ENCODE measurements at regions not wholly inside any gene's neighbourhood (a gene's known extent, or its start where the extent isn't known, plus 50 kb on each side); places are given as distances from the start of the nearest gene placed in this dataset.

DNA sequence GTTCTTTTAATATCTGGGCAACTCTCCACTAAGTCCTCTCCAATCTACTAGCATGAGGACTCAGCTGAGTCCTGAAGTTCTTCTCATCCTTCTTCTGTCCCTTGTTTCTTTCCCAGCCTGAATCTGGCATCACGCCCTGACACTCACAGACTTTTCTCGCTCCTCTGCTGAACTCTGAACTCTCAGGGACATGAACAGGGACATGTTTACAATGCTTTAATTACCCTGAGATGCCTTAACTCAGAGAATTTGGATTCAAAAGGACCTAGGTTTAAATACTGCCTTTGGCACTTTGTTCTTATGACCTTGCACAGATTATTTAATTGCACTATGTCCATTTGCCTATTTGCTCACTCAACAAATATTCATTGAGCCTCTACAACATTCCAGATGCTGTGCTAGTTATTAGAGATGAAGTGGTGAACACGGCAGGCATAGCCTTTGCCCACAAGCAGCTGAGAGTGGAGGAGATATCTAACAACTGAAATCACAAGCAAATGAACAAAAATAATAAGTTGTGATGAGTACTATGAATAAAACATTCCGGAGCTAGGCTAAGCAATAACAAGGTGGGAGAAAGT lies 106.0 kb downstream of the ADRB2 start:
- no peak for TF ChIP-seq KLF16 (IDR thresholded peaks at IDR 0.05)
- no peak for TF ChIP-seq EP300 (IDR thresholded peaks at IDR 0.05; ENCODE audit: low read length)
- TF ChIP-seq THAP12 (CRISPR knock-in tag; IDR thresholded peaks at IDR 0.05): no peak
- TF ChIP-seq CBX3 (IDR thresholded peaks at IDR 0.05; ENCODE audit: borderline replicate concordance in 1 of 2, low read length in 2 of 2): no peak
- TF ChIP-seq MAFK (IDR thresholded peaks at IDR 0.05; ENCODE audit: low read length): no peak
- TF ChIP-seq RNF2 (IDR thresholded peaks at IDR 0.05): no peak
- TF ChIP-seq STAT5B (CRISPR knock-in tag; IDR thresholded peaks at IDR 0.05): no peak
- no peak for TF ChIP-seq ZFX (CRISPR knock-in tag; IDR thresholded peaks at IDR 0.05)
- TF ChIP-seq HMG20B (CRISPR knock-in tag; IDR thresholded peaks at IDR 0.05): no peak
- no peak for TF ChIP-seq REST (IDR thresholded peaks at IDR 0.05; ENCODE audit: borderline replicate concordance)
- TF ChIP-seq REST (CRISPR knock-in tag; IDR thresholded peaks at IDR 0.05; ENCODE audit: low read depth): no peak
